ENCODE measurements at regions not wholly inside any gene's neighbourhood (a gene's known extent, or its start where the extent isn't known, plus 50 kb on each side); places are given as distances from the start of the nearest gene placed in this dataset.
"Not testable (repeated sequence)": the region's sequence is repeated elsewhere in the genome, so short reads cannot be mapped to it uniquely, and the experiment has no call there.

DNA sequence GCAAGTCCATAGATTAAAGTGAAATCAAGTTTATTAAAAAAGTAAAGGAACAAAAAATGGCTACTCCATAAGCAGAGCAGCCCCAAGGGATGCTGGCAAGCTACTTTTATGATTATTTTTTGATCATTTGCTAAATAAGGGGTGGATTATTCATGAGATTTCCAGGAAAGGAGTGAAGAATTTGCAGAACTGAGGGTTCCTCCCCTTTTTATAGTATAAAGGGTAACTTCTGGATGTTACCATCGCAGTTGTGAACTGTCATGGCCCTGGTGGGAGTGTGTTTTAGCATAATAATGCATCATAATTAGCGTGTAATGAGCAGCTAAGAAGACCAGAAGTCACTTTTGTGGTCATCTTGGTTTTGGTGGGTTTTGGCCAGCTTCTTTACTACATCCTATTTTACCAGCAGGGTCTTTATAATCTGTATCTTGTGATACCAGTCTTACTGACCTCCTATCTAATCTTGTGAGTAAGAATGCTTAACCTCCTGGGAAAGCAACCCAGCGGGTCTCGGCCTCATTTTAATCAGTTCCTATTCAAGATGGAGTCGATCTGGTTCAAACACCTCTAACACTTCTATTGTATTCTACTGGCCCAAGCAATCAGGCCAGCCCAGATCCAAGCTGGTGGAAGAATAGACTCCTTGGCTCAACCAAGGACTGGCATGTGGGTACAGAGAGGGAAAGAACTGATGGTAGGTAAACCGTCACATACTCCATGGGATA lies 87.9 kb upstream of the NPSR1 start:
- H3K27ac ChIP-seq, result no peak overlapping the region
- DNase-seq (ENCODE audit: low read depth in 1 of 2, low spot score in 1 of 2), result no peak
- H3K27me3 ChIP-seq, result no peaks in the 10 kb centered on the region
- TF ChIP-seq, protein P1, sequence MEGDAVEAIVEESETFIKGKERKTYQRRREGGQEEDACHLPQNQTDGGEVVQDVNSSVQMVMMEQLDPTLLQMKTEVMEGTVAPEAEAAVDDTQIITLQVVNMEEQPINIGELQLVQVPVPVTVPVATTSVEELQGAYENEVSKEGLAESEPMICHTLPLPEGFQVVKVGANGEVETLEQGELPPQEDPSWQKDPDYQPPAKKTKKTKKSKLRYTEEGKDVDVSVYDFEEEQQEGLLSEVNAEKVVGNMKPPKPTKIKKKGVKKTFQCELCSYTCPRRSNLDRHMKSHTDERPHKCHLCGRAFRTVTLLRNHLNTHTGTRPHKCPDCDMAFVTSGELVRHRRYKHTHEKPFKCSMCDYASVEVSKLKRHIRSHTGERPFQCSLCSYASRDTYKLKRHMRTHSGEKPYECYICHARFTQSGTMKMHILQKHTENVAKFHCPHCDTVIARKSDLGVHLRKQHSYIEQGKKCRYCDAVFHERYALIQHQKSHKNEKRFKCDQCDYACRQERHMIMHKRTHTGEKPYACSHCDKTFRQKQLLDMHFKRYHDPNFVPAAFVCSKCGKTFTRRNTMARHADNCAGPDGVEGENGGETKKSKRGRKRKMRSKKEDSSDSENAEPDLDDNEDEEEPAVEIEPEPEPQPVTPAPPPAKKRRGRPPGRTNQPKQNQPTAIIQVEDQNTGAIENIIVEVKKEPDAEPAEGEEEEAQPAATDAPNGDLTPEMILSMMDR (IDR thresholded peaks at IDR 0.05; ENCODE audit: low read depth, low read length), result no peak
- H3K4me1 ChIP-seq (ENCODE audit: low read depth), result no peaks in the 10 kb centered on the region
- H3K9me3 ChIP-seq (ENCODE audit: low read depth), result peaks cover 2% of the 10 kb centered on the region
- H3K36me3 ChIP-seq, result no peaks in the 10 kb centered on the region
- H3K4me3 ChIP-seq, result no peak overlapping the region

DNA sequence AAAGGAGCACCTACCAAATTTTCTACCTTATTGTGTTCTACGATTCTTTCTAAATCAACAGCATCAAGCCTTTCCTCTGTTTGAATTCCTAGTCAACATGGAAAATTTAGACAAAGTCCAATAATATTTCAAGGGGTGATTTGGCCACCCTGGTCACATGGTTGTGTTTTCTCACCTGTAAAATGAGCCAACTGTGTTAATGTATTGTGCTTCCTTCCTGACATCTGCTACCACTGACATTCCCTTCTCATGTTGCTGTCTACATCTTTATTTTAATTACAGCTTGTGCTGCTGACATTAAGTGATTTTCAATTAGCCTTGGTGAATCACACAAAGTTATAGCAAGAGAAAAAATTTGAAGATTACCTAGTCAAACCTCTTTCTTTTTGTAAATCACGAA lies 83.0 kb upstream of the NPSR1 start:
- Histone ChIP-seq H3K4me1 (ENCODE audit: low read depth) (no peaks in the 10 kb centered on the region), H3K27me3 (no peaks in the 10 kb centered on the region), H3K4me3 (no peak overlapping the region), H3K9me3 (ENCODE audit: low read depth) (peaks cover 2% of the 10 kb centered on the region), H3K36me3 (no peaks in the 10 kb centered on the region), H3K27ac (no peak overlapping the region)
- TF ChIP-seq, protein P1 (IDR thresholded peaks at IDR 0.05; ENCODE audit: low read depth, low read length), result no peak
- no peak for DNase-seq (ENCODE audit: low read depth in 1 of 2, low spot score in 1 of 2)

DNA sequence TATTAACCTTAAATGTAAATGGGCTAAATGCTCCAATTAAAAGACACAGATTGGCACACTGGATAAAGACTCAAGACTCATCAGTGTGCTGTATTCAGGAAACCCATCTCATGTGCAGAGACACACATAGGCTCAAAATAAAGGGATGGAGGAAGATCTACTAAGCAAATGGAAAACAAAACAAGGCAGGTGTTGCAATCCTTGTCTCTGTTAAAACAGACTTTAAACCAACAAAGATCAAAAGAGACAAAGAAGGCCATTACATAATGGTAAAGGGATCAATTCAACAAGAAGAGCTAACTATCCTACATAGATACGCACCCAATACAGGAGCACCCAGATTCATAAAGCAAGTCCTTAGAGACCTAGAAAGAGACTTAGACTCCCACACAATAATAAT lies 80.1 kb upstream of the NPSR1 start:
- H3K27me3 ChIP-seq; H3K4me1 ChIP-seq (ENCODE audit: low read depth); H3K4me3 ChIP-seq; H3K36me3 ChIP-seq; H3K27ac ChIP-seq; H3K9me3 ChIP-seq (ENCODE audit: low read depth); DNase-seq (ENCODE audit: low read depth in 1 of 2, low spot score in 1 of 2): not testable (repeated sequence)

DNA sequence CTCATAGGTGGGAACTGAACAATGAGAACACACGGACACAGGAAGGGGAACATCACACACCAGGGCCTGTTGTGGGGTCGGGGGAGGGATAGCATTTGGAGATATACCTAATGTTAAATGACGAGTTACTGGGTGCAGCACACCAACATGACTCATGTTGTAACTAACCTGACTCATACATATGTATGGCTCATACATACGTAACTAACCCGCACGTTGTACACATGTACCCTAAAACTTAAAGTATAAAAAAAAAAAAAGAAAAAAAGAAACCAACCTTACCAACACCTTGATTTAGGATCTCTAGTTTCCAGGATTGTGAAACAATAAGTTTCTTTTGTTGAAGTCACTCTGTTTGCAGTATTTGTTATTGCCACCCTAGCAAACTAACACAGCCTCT lies 76.3 kb upstream of the NPSR1 start:
- not testable (repeated sequence) for H3K9me3 ChIP-seq (ENCODE audit: low read depth); H3K36me3 ChIP-seq; H3K27me3 ChIP-seq; H3K4me3 ChIP-seq; H3K4me1 ChIP-seq (ENCODE audit: low read depth); DNase-seq (ENCODE audit: low read depth in 1 of 2, low spot score in 1 of 2); H3K27ac ChIP-seq

DNA sequence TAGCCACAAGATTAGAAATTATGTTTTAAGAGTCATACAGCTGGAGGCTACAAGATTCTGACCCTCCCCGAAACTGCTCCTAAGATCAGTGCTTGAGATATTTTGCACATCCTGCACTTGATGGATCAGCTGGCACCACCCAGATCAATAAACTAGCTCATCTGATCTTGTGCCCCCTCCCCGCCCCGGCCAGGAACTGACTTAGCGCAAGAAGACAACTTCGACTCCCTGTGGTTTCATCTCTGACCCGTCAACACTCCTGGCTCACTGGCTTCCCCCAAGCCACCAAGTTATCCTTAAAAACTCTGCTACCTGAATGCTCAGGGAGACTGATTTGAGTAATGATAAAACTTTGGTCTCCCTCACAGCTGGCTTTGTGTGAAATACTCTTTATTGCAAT lies 73.5 kb upstream of the NPSR1 start:
- Histone ChIP-seq H3K4me3 (no peak overlapping the region), H3K27me3 (no peaks in the 10 kb centered on the region), H3K4me1 (ENCODE audit: low read depth) (no peaks in the 10 kb centered on the region), H3K9me3 (ENCODE audit: low read depth) (no peaks in the 10 kb centered on the region), H3K36me3 (no peaks in the 10 kb centered on the region), H3K27ac (no peak overlapping the region)
- TF ChIP-seq, protein P1 (IDR thresholded peaks at IDR 0.05; ENCODE audit: low read depth, low read length), result no peak
- no peak for DNase-seq (ENCODE audit: low read depth in 1 of 2, low spot score in 1 of 2)

DNA sequence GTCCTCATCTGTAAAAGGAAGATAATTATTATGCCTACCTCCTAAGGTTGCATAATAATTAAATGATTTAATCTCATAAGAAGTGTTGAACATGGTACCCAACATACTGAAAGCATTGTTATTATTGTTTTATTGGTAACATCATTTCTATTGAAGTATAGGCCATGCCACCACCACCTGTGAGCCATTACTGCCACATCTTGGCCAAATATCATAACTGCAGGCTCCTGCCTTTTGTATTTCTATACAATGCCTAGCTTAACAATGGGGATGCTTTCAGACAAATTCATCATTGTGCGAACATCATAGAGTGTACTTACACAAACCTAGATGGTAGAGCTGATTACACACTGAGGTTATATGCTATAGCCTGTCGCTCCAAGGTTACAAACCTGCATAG lies 61.1 kb upstream of the NPSR1 start:
- Histone ChIP-seq H3K27ac (no peak overlapping the region), H3K36me3 (no peaks in the 10 kb centered on the region), H3K9me3 (ENCODE audit: low read depth) (no peaks in the 10 kb centered on the region), H3K4me1 (ENCODE audit: low read depth) (no peaks in the 10 kb centered on the region), H3K4me3 (no peak overlapping the region), H3K27me3 (no peaks in the 10 kb centered on the region)
- TF ChIP-seq, protein P1 (IDR thresholded peaks at IDR 0.05; ENCODE audit: low read depth, low read length), result peak; percentile 42
- peak; percentile 5 to 34 for DNase-seq (ENCODE audit: low read depth in 1 of 2, low spot score in 1 of 2)

Measured in cardiac muscle cell (in vitro differentiated cells and primary cell).